COLO829 (cell line): ENCODE measurements at regions not wholly inside any gene's neighbourhood (a gene's known extent, or its start where the extent isn't known, plus 50 kb on each side); places are given as distances from the start of the nearest gene placed in this dataset.
"Not testable (repeated sequence)": the region's sequence is repeated elsewhere in the genome, so short reads cannot be mapped to it uniquely, and the experiment has no call there.

ENCODE experiments used
- DNase-seq: peaks from one replicate; pipeline ENCODE4 v3.0.0; 2012; ENCODE audit warnings: low spot score

GRCh38 chr5:86411596-86411995 is 206.1 kb upstream of the COX7C start:
- no peak for DNase-seq

GRCh38 chr5:86427158-86427557 is 190.6 kb upstream of the COX7C start:
- DNase-seq = no peak

DNA sequence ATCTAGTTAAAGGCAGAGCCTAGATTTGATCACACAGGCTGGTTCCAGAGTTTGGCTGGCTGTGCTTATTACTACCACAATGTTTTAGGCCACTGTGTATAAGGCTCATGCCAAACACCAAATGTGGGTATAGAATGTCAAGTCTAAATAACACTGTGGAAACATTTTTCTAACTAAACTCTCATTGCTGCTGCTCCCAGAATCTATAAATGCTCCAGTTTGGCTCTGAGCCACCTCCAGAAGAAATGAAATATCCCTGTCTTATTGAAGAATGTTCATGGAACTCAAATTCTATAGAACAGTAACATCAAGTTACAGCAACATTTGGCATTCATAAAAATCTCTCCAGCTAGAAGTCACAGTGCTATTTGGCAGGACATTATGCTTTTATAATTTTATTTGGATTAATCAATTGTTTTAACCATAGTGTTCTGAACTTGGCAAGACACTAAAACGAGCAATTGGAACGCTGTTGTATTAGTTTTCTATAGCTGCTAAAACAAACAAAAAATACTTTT is 178.1 kb upstream of the COX7C start:
- no peak for DNase-seq

DNA sequence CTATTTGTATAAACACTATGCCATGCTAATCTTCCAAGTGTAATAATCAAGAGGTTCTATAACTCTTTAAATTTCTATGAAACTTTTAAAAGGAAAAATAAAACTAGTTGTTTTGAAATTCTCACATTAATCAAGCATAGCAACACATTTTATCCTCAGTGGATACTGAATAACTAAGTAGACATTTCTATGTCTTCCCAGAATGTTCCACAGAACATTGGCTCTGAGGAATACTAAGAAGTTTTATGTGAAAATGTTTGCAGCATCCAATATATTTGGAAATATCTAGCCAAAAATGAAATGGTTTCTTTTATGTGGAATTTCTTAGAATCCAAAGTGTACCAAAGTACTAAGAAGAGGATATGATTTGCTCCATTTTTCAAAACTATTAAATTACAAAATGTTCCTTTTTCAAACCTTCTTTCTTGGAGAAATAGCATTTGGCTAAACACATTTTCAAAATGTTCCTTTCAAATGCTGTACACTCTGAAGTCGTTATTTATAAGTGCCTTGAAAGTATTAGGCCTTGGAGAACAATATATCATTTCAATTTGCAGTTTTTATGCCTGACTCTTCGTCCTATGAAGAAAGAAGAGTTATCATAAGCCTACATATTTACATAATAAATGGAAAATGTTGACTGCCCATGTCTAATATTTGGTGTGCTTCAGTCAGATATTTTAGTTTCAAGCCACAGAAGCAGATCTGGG is 175.6 kb upstream of the COX7C start:
- no peak for DNase-seq

- no peak for DNase-seq
Observed at GRCh38 chr5:86447362-86447761, 170.4 kb upstream of the COX7C start.

DNA sequence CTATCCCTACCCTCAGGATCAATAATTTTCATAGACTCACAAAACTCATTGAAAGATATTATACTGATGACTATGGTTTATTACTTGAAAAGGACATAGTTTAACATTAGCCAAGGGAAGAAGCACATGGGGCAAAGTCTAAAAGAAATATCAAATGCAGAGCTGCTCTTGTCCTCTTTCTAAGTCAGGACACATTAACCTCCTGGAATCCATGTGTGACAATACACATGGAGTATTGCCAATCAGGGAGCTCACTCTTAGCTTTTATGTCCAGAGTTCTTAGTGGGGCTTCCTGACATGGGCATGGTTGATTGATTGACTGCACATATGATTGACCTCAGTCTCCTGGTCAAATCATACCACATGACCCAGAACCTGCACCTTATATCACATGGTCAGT is 165.5 kb upstream of the COX7C start:
- DNase-seq = no peak

DNA sequence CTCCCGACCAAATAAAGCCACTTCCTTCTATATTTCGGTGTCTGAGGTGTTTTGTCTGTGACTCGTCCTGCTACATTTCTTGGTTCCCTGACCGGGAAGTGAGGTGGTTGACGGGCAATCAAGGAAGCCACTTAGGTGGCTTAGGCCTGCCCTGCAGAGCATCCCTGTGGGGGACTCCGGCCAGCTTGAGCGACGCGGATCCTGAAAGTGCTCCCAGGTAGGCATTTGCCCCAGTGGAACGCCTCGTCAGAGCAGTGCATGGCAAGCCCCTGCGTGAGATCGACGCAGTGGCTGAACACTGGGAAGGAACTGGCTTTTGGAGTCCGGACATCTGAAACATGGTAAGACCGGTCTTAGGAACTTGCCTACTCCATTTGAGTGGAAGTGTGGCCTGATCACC is 157.2 kb upstream of the COX7C start:
- DNase-seq = no peak

DNA sequence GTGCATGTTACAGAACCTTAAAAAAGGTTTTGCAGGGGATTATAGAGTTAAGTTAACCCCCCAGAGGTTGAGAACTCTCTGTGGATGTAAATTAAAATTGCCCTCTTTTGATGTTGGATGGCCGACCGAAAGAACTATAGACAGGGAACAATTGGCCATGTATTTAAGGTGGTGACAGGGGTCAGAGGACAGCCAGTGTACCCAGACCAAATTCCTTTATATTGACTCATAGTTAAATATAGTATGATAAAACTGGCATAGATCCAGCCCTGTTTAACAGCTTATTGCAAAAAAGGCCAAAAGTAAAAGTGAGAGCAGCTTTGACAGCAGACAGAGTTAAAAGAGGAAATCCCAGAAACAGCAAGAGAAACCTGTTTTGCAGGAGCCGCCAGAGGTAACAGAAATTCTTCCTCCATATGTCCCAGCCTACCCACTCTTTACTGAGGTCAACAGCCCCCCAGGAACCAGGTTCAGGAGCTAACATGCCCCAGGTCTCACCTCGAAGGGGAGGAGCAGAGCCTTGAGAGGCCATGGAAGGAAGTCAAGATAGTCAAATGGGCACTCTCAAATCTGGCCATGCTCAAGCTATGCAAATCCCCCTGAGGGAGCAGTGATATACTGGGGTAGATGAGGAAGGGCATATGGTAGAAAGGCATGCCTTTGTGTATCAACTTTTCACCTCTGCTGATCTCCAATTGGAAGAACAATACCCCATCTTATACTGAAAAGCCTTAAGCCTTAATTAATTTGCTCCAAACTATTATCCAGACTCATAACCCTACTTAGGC is 156.4 kb upstream of the COX7C start:
- peak; percentile 2 for DNase-seq

GRCh38 chr5:86463339-86463738 is 154.4 kb upstream of the COX7C start:
- no peak for DNase-seq

DNA sequence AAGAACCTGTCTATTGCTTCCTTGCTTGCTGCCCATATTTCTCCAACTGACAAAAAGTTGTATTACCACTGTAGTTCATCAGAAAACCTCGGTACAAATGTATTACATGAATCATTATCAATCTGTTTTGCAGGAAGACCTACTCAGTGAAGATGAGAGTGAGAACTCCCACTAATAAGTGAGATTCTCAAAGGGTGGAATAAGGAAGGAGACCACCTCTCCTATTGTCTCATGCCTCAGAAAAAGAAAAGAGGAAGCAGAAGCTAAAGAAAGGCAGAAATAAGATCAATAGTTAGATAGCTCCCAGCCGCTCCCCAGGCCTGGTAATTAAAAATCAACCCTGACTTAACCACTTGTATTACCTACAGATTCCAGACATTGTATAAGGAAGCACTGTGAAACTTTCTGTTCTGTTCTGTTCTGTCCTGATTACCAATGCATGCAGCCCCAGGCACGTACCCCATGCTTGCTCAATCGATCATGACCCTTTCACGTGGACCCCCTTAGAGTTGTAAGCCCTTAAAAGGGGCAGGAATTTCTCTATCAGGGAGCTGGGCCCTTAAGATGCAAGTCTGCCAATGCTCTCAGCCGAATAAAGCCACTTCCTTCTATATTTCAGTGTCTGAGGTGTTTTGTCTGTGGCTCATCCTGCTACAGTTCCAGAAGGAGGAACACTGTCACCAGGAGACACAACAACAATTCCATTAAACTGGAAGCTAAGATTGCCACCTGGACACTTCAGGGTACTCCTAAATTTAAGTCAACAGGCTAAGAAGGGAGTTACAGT is 152.5 kb upstream of the COX7C start:
- DNase-seq = no peak

GRCh38 chr5:86466721-86467120 is 151.0 kb upstream of the COX7C start:
- DNase-seq = not testable (repeated sequence)

DNA sequence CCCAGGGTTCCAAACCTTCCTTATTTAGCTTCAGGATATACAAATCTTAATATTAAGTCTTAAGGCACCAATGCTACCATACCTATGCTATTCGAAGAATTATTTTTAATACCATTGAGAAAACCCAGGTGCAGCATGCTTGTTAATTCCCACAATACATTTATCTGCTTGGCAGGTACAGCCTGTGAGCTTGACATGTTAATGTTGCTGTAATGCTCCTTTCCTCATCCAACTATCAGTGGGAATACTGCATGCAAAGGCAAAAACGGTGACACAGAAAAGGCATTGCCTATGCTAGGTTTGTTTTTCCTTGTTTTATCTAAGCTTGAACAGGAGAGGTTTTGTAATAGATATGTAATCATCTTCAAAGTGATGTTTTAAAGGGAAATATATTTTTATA is 135.7 kb upstream of the COX7C start:
- DNase-seq = no peak

GRCh38 chr5:86493777-86494176 is 124.0 kb upstream of the COX7C start:
- no peak for DNase-seq

DNA sequence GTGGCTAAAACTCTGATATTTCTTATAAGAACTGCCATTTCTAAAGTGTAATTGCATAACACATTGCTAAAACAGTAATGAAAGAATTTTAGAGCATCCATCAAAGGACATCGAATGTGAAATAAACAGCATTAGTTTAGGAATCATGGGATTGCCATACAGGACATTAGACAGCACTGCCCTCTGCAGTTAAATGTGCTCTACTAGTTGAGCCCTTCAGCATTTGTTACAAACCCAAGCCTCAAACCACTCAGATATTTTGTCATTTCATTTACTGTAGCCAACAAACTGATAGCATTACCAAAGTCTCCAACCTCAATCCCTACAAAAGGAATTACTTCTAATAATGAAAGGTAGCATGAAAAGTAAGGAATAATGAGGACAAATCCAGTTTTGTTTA is 116.8 kb upstream of the COX7C start:
- peak; percentile 1 for DNase-seq

GRCh38 chr5:86507574-86507973 is 110.2 kb upstream of the COX7C start:
- no peak for DNase-seq

DNA sequence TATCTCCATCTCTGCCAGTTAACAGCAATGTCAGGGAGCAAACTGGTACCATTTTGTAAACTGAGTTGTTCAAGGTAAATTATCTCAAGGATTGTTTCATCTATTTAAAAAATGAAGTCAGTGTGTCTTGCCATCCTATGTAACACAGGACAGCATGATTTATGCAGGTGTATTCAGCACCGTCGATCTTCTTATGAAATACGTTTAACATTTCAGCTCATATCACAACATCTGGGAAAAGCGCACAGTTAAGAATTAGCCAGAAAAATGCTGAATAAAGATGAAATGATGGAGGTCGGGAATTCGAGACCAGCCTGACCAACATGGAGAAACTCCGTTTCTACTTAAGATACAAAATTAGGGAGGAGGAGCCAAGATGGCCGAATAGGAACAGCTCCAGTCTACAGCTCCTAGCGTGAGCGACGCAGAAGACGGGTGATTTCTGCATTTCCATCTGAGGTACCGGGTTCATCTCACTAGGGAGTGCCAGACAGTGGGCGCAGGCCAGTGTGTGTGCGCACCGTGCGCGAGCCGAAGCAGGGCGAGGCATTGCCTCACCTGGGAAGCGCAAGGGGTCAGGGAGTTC is 107.3 kb upstream of the COX7C start:
- DNase-seq = not testable (repeated sequence)

DNA sequence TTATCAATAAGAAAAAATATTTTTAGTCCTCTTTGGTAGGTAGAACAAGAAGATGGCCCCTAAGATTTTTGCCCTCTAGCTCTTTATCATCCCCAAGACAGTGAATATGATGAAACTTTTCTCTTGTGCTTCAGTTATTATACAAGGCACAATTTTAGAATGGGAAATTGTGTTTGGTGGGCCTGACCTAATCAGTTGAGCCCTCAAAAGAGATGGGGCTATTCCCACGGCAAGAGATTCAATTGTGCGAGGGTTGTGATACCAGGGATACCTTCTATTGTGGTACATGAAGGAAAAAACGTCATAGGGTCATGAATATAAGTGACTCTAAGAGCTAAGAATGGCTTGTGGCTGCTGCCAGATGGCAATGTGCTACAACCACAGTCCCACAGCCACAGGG is 94.0 kb upstream of the COX7C start:
- DNase-seq = no peak

GRCh38 chr5:86525622-86526021 is 92.1 kb upstream of the COX7C start:
- DNase-seq = no peak

GRCh38 chr5:86526811-86527348 is 90.9 kb upstream of the COX7C start:
- no peak for DNase-seq

DNA sequence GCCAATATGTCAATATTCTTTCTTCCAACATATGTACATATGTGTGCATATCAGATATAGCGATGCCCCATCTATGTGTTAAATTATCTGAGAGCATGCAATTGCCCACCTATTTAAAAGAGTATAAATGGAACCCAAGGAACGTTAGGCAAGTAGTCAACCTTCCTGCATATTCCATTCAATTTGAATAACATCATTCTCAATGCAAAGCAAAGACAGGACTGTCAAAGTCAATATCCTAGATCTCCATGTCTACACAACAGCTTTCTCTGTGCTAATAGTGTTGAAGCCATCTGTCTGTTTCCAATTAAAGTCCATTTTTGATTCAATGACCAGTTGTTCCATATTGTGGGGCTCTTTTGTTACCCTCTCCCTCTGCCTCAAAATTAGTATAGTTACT is 85.3 kb upstream of the COX7C start:
- no peak for DNase-seq

DNA sequence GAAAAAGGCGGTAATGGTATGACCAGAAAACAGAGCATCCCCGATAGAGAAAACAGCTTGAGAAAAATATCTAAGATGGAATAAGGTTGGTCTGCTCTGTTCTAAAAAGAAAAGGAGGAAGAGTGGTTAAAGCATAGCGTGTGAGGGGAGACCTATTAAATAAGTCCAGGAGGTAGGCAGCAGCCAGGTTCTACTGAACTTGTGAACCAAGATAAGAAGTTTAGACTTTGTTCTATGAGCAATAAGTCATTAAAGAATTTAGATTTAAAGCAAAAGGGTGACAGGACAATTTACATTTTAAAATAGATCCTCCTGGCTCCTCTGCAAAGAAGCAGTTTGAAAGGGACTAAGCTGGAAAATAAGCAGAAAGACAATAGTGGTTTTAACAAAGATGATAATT is 81.3 kb upstream of the COX7C start:
- no peak for DNase-seq

- no peak for DNase-seq
Observed at GRCh38 chr5:86542532-86542931, 75.2 kb upstream of the COX7C start.
